HFFc6 (cell line): ENCODE measurements at regions not wholly inside any gene's neighbourhood (a gene's known extent, or its start where the extent isn't known, plus 50 kb on each side); places are given as distances from the start of the nearest gene placed in this dataset.
"Not testable (repeated sequence)": the region's sequence is repeated elsewhere in the genome, so short reads cannot be mapped to it uniquely, and the experiment has no call there.

Experiments
- DNase-seq: peaks from one replicate; pipeline ENCODE4 v3.0.0-alpha.2; 2018
- H3K27ac Mint-ChIP-seq: 2 replicates; pipeline ENCODE4 v1.8.0; 2020; ENCODE audit warnings: mild to moderate bottlenecking, mixed read lengths
- H3K27me3 Mint-ChIP-seq: 2 replicates; pipeline ENCODE4 v1.8.0; 2021; ENCODE audit warnings: mild to moderate bottlenecking, moderate library complexity, mixed read lengths; ENCODE audit not compliant: insufficient read depth
- H3K36me3 Mint-ChIP-seq: 2 replicates; pipeline ENCODE4 v1.8.0; 2021; ENCODE audit warnings: low read depth, mixed read lengths
- H3K4me1 Mint-ChIP-seq: 2 replicates; pipeline ENCODE4 v1.8.0; 2020; ENCODE audit warnings: low read depth, mixed read lengths
- H3K4me3 Mint-ChIP-seq: 2 replicates; pipeline ENCODE4 v1.8.0; 2020; ENCODE audit warnings: mild to moderate bottlenecking, moderate library complexity, mixed read lengths
- H3K9me3 Mint-ChIP-seq: 2 replicates; pipeline ENCODE4 v1.8.0; 2020; ENCODE audit warnings: mild to moderate bottlenecking, mixed read lengths
- CTCF ChIP-seq: fragments of 200-600 bp; sonication (generic); IDR thresholded peaks from 2 replicates; pipeline ENCODE4 v1.5.0; 2021; ENCODE audit warnings: antibody characterized with exemption, mild to moderate bottlenecking

GRCh38 chr7:41445432-41445831 is 257.5 kb downstream of the INHBA start:
- no peaks in the 10 kb centered on the region; the same call in 1 of the 2 replicates for H3K27me3 Mint-ChIP-seq
- H3K9me3 Mint-ChIP-seq, result no peaks in the 10 kb centered on the region
- no peak for DNase-seq
- H3K4me3 Mint-ChIP-seq, result no peak overlapping the region
- H3K27ac Mint-ChIP-seq, result no peak overlapping the region
- H3K4me1 Mint-ChIP-seq, result peaks cover 6% of the 10 kb centered on the region; the same call in 1 of the 2 replicates
- no peak for TF ChIP-seq CTCF
- H3K36me3 Mint-ChIP-seq, result no peaks in the 10 kb centered on the region

- Mint-ChIP-seq H3K27ac (peak overlapping the region; percentile 17; the same call in 1 of the 2 replicates), H3K27me3 (no peaks in the 10 kb centered on the region; the same call in 1 of the 2 replicates), H3K4me1 (peaks cover 24% of the 10 kb centered on the region), H3K36me3 (no peaks in the 10 kb centered on the region; the same call in 1 of the 2 replicates), H3K4me3 (no peak overlapping the region), H3K9me3 (no peaks in the 10 kb centered on the region; the same call in 1 of the 2 replicates)
- no peak for TF ChIP-seq CTCF
- DNase-seq, result no peak
These were observed 263.4 kb downstream of the INHBA start for GRCh38 chr7:41439515-41439879.

- Mint-ChIP-seq H3K4me3 (no peak overlapping the region), H3K36me3 (no peaks in the 10 kb centered on the region; the same call in 1 of the 2 replicates), H3K9me3 (no peaks in the 10 kb centered on the region; the same call in 1 of the 2 replicates), H3K4me1 (peaks cover 24% of the 10 kb centered on the region), H3K27ac (peak overlapping the region; percentile 17; the same call in 1 of the 2 replicates), H3K27me3 (no peaks in the 10 kb centered on the region; the same call in 1 of the 2 replicates)
- no peak for TF ChIP-seq CTCF
- DNase-seq, result no peak
These were observed 264.0 kb downstream of the INHBA start for GRCh38 chr7:41438705-41439514.

- Mint-ChIP-seq H3K4me3 (no peak overlapping the region), H3K27ac (no peak overlapping the region), H3K9me3 (no peaks in the 10 kb centered on the region; the same call in 1 of the 2 replicates), H3K4me1 (peaks cover 24% of the 10 kb centered on the region), H3K27me3 (no peaks in the 10 kb centered on the region; the same call in 1 of the 2 replicates), H3K36me3 (no peaks in the 10 kb centered on the region; the same call in 1 of the 2 replicates)
- no peak for TF ChIP-seq CTCF
- DNase-seq, result no peak
These were observed 265.4 kb downstream of the INHBA start for GRCh38 chr7:41437257-41438196.

- no peak for DNase-seq
- H3K4me3 Mint-ChIP-seq, result no peak overlapping the region
- H3K9me3 Mint-ChIP-seq, result no peaks in the 10 kb centered on the region; the same call in 1 of the 2 replicates
- peaks cover 31% of the 10 kb centered on the region for H3K4me1 Mint-ChIP-seq
- peaks cover 4% of the 10 kb centered on the region for H3K36me3 Mint-ChIP-seq
- no peak overlapping the region for H3K27ac Mint-ChIP-seq
- no peak for TF ChIP-seq CTCF
- H3K27me3 Mint-ChIP-seq, result no peaks in the 10 kb centered on the region
These were observed 266.8 kb downstream of the INHBA start for GRCh38 chr7:41436139-41436538.

- H3K27me3 Mint-ChIP-seq, H3K9me3 Mint-ChIP-seq, DNase-seq, H3K36me3 Mint-ChIP-seq, H3K27ac Mint-ChIP-seq, H3K4me3 Mint-ChIP-seq: not testable (repeated sequence)
- H3K4me1 Mint-ChIP-seq, result peaks cover 31% of the 10 kb centered on the region
These were observed 267.9 kb downstream of the INHBA start for GRCh38 chr7:41435020-41435419.
